Keratinocyte (primary cell): ENCODE measurements at regions not wholly inside any gene's neighbourhood (a gene's known extent, or its start where the extent isn't known, plus 50 kb on each side); places are given as distances from the start of the nearest gene placed in this dataset.

Source experiments
- EZH2 ChIP-seq: IDR thresholded peaks from one replicate; pipeline ENCODE4 v1.6.1; 2012; ENCODE audit warnings: inconsistent platforms, mild to moderate bottlenecking, low read length, moderate library complexity
- TF ChIP-seq, protein P1 (sequence below), 3 experiments: IDR thresholded peaks in 1 of 3; conservative IDR thresholded peaks in 1 of 3; optimal IDR thresholded peaks in 1 of 3; 2 replicates in 2 of 3; 3 replicates in 1 of 3; pipeline versions ENCODE3 to v1.5.1; 2011; ENCODE audit warnings: low read length in 3 of 3, mild to moderate bottlenecking in 3 of 3, moderate library complexity in 2 of 3, control low read depth in 1 of 3, inconsistent platforms in 1 of 3; ENCODE audit not compliant: insufficient read depth in 2 of 3; ENCODE audit errors: extremely low read depth in 1 of 3

GRCh38 chr6:121614115-121614514 is 178.7 kb downstream of the GJA1 start:
- TF ChIP-seq, protein P1, sequence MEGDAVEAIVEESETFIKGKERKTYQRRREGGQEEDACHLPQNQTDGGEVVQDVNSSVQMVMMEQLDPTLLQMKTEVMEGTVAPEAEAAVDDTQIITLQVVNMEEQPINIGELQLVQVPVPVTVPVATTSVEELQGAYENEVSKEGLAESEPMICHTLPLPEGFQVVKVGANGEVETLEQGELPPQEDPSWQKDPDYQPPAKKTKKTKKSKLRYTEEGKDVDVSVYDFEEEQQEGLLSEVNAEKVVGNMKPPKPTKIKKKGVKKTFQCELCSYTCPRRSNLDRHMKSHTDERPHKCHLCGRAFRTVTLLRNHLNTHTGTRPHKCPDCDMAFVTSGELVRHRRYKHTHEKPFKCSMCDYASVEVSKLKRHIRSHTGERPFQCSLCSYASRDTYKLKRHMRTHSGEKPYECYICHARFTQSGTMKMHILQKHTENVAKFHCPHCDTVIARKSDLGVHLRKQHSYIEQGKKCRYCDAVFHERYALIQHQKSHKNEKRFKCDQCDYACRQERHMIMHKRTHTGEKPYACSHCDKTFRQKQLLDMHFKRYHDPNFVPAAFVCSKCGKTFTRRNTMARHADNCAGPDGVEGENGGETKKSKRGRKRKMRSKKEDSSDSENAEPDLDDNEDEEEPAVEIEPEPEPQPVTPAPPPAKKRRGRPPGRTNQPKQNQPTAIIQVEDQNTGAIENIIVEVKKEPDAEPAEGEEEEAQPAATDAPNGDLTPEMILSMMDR (optimal IDR thresholded peaks at IDR 0.05 in 1 of 3, IDR thresholded peaks at IDR 0.05 in 1 of 3, conservative IDR thresholded peaks at IDR 0.05 in 1 of 3; ENCODE audit: extremely low read depth in 1 of 3, insufficient read depth in 2 of 3, low read length in 3 of 3): no peak
- TF ChIP-seq EZH2: no peak
